H1 (cell line): ENCODE measurements at regions not wholly inside any gene's neighbourhood (a gene's known extent, or its start where the extent isn't known, plus 50 kb on each side); places are given as distances from the start of the nearest gene placed in this dataset.

ENCODE experiments used
- CTCF ChIA-PET: fragments of 300-600 bp; sonication (Branson Sonifier 250); formaldehyde crosslinking; loops from one replicate; lab custom pipeline; 2021; ENCODE audit not compliant: partially characterized antibody; lab: Charles Lee
- POLR2A ChIA-PET: fragments of 300-600 bp; sonication (Branson Sonifier 250); formaldehyde crosslinking; loops from one replicate; lab custom pipeline; 2021; ENCODE audit warnings: inconsistent platforms; ENCODE audit not compliant: partially characterized antibody; lab: Charles Lee
- DNase-seq, 2 experiments: peaks; one replicate each; pipeline versions ENCODE4 v3.0.0 to v3.0.0-alpha.2; 2010 to 2022; ENCODE audit warnings: low spot score in 2 of 2, low read depth in 1 of 2, mixed read lengths in 1 of 2
- FAIRE-seq: peaks from 2 replicates; lab custom pipeline; 2011; peaks lifted over from hg19 to GRCh38; lab: Jason Lieb, UNC
- H2AFZ ChIP-seq: 2 replicates; pipeline ENCODE4 v1.8.1; 2012; ENCODE audit warnings: low read length, inconsistent platforms
- H2AK5ac ChIP-seq: 2 replicates; pipeline ENCODE4 v1.6.1; 2013; ENCODE audit warnings: low read depth, low read length
- H2BK120ac ChIP-seq: replicated peaks from 2 replicates; pipeline ENCODE3; 2013; ENCODE audit warnings: low read depth, low read length, inconsistent platforms
- H2BK12ac ChIP-seq: 2 replicates; pipeline ENCODE4 v1.6.1; 2013; ENCODE audit warnings: low read depth, low read length
- H2BK15ac ChIP-seq: 2 replicates; pipeline ENCODE4 v1.6.1; 2013; ENCODE audit warnings: low read length
- H2BK20ac ChIP-seq: 2 replicates; pipeline ENCODE4 v1.6.1; 2013; ENCODE audit warnings: low read length
- H2BK5ac ChIP-seq: 2 replicates; pipeline ENCODE4 v1.6.1; 2013; ENCODE audit warnings: low read depth, low read length
- H3K14ac ChIP-seq: 2 replicates; pipeline ENCODE4 v1.6.1; 2013; ENCODE audit warnings: inconsistent platforms; ENCODE audit not compliant: insufficient read length
- H3K18ac ChIP-seq: 2 replicates; pipeline ENCODE4 v1.6.1; 2013; ENCODE audit warnings: low read length; ENCODE audit errors: extremely low read depth
- H3K23ac ChIP-seq: 2 replicates; pipeline ENCODE4 v1.6.1; 2013; ENCODE audit warnings: inconsistent platforms; ENCODE audit not compliant: insufficient read length
- H3K23me2 ChIP-seq: 2 replicates; pipeline ENCODE4 v1.6.1; 2013; ENCODE audit warnings: low read depth, low read length
- H3K27ac ChIP-seq: 2 replicates; pipeline ENCODE4 v1.6.1; 2011; ENCODE audit warnings: low read depth, low read length, inconsistent platforms
- H3K27me3 ChIP-seq, 4 experiments: replicated peaks in 1 of 4; 1 replicate in 1 of 4; 2 replicates in 3 of 4; pipeline versions ENCODE4 v1.6.1 to v1.8.1; 2011 to 2013; ENCODE audit warnings: low read length in 3 of 4, mild to moderate bottlenecking in 3 of 4, inconsistent platforms in 2 of 4, mixed read lengths in 2 of 4, moderate library complexity in 1 of 4; ENCODE audit not compliant: control insufficient read depth in 3 of 4, insufficient read depth in 3 of 4; ENCODE audit errors: extremely low read depth in 1 of 4
- H3K36me3 ChIP-seq, 4 experiments: 2 replicates each; pipeline versions ENCODE4 v1.6.1 to v1.8.1; 2011 to 2013; ENCODE audit warnings: mild to moderate bottlenecking in 4 of 4, low read length in 3 of 4, moderate library complexity in 2 of 4, control low read depth in 1 of 4, inconsistent platforms in 1 of 4; ENCODE audit not compliant: insufficient read depth in 4 of 4, control insufficient read depth in 2 of 4
- H3K4ac ChIP-seq: replicated peaks from 2 replicates; pipeline ENCODE3; 2013; ENCODE audit warnings: low read length, low read depth, mixed read lengths, inconsistent platforms; ENCODE audit not compliant: insufficient read length
- H3K4me1 ChIP-seq, 4 experiments: replicated peaks in 1 of 4; 1 replicate in 1 of 4; 2 replicates in 3 of 4; pipeline versions ENCODE4 v1.6.1 to v1.8.1; 2011 to 2013; ENCODE audit warnings: low read length in 3 of 4, inconsistent platforms in 2 of 4, mixed read lengths in 1 of 4; ENCODE audit not compliant: insufficient read depth in 4 of 4, control insufficient read depth in 3 of 4
- H3K4me2 ChIP-seq, 2 experiments: 2 replicates each; pipeline versions ENCODE4 v1.6.1 to v1.8.1; 2011 to 2013; ENCODE audit warnings: low read depth in 2 of 2, low read length in 2 of 2, control low read depth in 1 of 2, inconsistent platforms in 1 of 2, mild to moderate bottlenecking in 1 of 2; ENCODE audit not compliant: insufficient read depth in 1 of 2
- H3K4me3 ChIP-seq, 4 experiments: fragments of 200-600, 300-600 bp in 1 of 4; sonication (generic), shearing (Covaris generic), sonication (Bioruptor Twin) in 1 of 4; 2 replicates each; pipeline versions ENCODE4 v1.5.1 to v1.8.1; 2011 to 2016; ENCODE audit warnings: low read length in 4 of 4, low read depth in 3 of 4, control low read depth in 2 of 4, inconsistent platforms in 2 of 4, mild to moderate bottlenecking in 2 of 4, mixed read lengths in 1 of 4, moderate library complexity in 1 of 4; ENCODE audit not compliant: insufficient read depth in 2 of 4; ENCODE audit errors: extremely low read depth in 1 of 4
- H3K56ac ChIP-seq: replicated peaks from 2 replicates; pipeline ENCODE3; 2013; ENCODE audit warnings: low read depth, mild to moderate bottlenecking, mixed read lengths, low read length, inconsistent platforms; ENCODE audit not compliant: insufficient read length
- H3K79me1 ChIP-seq: 2 replicates; pipeline ENCODE4 v1.6.1; 2013; ENCODE audit warnings: low read depth, low read length, control low read depth
- H3K79me2 ChIP-seq, 2 experiments: 2 replicates each; pipeline versions ENCODE4 v1.6.1 to v1.8.1; 2012 to 2013; ENCODE audit warnings: low read length in 2 of 2, mild to moderate bottlenecking in 2 of 2, inconsistent platforms in 1 of 2; ENCODE audit not compliant: insufficient read depth in 2 of 2, control insufficient read depth in 1 of 2
- H3K9ac ChIP-seq, 4 experiments: replicated peaks in 1 of 4; 1 replicate in 1 of 4; 2 replicates in 3 of 4; pipeline versions ENCODE4 v1.6.1 to v1.8.1; 2011 to 2013; ENCODE audit warnings: low read depth in 3 of 4, low read length in 3 of 4, control low read depth in 2 of 4, mild to moderate bottlenecking in 2 of 4, moderate library complexity in 2 of 4, inconsistent platforms in 1 of 4; ENCODE audit errors: extremely low read depth in 1 of 4
- H3K9me3 ChIP-seq, 2 experiments: 2 replicates each; pipeline versions ENCODE4 v1.6.1 to v1.8.1; 2012 to 2013; ENCODE audit warnings: mild to moderate bottlenecking in 2 of 2, moderate library complexity in 2 of 2, control low read depth in 1 of 2, inconsistent platforms in 1 of 2, low read depth in 1 of 2, low read length in 1 of 2, mixed read lengths in 1 of 2; ENCODE audit not compliant: insufficient read depth in 2 of 2
- H4K20me1 ChIP-seq, 2 experiments: replicated peaks in 1 of 2; 2 replicates each; pipeline versions ENCODE3 to v1.8.1; 2011 to 2013; ENCODE audit warnings: inconsistent platforms in 2 of 2, low read length in 2 of 2, mild to moderate bottlenecking in 1 of 2; ENCODE audit not compliant: insufficient read depth in 2 of 2, control insufficient read depth in 1 of 2
- H4K5ac ChIP-seq: 2 replicates; pipeline ENCODE4 v1.6.1; 2013; ENCODE audit warnings: low read length, low read depth, mixed read lengths, inconsistent platforms; ENCODE audit not compliant: insufficient read length
- H4K8ac ChIP-seq: 2 replicates; pipeline ENCODE4 v1.8.0; 2013; ENCODE audit warnings: mild to moderate bottlenecking, moderate library complexity, low read length, inconsistent platforms; ENCODE audit not compliant: insufficient read depth; ENCODE audit errors: extremely low read depth
- H4K91ac ChIP-seq: replicated peaks from 2 replicates; pipeline ENCODE3; 2013; ENCODE audit warnings: low read length, mixed read lengths, inconsistent platforms; ENCODE audit not compliant: insufficient read length
- ASH2L ChIP-seq: fragments of 200-600, 300-600 bp; sonication (generic); IDR thresholded peaks from one replicate; pipeline ENCODE4 v1.7.1; 2017; ENCODE audit warnings: low read length
- CBX5 ChIP-seq: fragments of 300-800, 300-1000 bp; sonication (generic); IDR thresholded peaks from 2 replicates; pipeline ENCODE4 v1.7.1; 2016; ENCODE audit warnings: antibody characterized with exemption, low read length, low read depth
- CBX8 ChIP-seq: fragments of 300-800, 300-1000 bp; sonication (generic); IDR thresholded peaks from 2 replicates; pipeline ENCODE4 v1.7.1; 2016; ENCODE audit warnings: low read depth, low read length, borderline replicate concordance
- CHD2 ChIP-seq: IDR thresholded peaks from 2 replicates; pipeline ENCODE4 v1.6.1; 2012; ENCODE audit warnings: low read length, improper control_type of control experiment
- CTCF ChIP-seq, 3 experiments: IDR thresholded peaks; 1 replicate in 2 of 3; 2 replicates in 1 of 3; pipeline versions ENCODE4 v1.5.1 to v1.6.1; 2011; ENCODE audit warnings: low read length in 3 of 3, mild to moderate bottlenecking in 3 of 3, inconsistent platforms in 2 of 3, low read depth in 1 of 3, moderate library complexity in 1 of 3; ENCODE audit not compliant: insufficient read depth in 1 of 3; ENCODE audit errors: control extremely low read depth in 1 of 3
- FOSL1 ChIP-seq: IDR thresholded peaks from 2 replicates; pipeline ENCODE4 v1.6.1; 2011; ENCODE audit warnings: mild to moderate bottlenecking, low read depth, low read length, moderate library complexity; ENCODE audit not compliant: insufficient read depth
- KDM5A ChIP-seq: fragments of 200-600 bp; IDR thresholded peaks from 2 replicates; pipeline ENCODE4 v1.7.1; 2012; ENCODE audit warnings: mild to moderate bottlenecking, low read length, inconsistent platforms, mixed read lengths
- RNF2 ChIP-seq: fragments of 200-900, 300-1000 bp; sonication (generic); IDR thresholded peaks from 2 replicates; pipeline ENCODE4 v1.7.1; 2016; ENCODE audit warnings: borderline replicate concordance, low read depth, mild to moderate bottlenecking, antibody characterized with exemption, low read length; ENCODE audit not compliant: poor library complexity, severe bottlenecking; ENCODE audit errors: missing control alignments
- SIN3A ChIP-seq, 2 experiments: IDR thresholded peaks in 1 of 2; conservative IDR thresholded peaks in 1 of 2; 2 replicates each; pipeline ENCODE4 v1.6.1; 2011 to 2012; ENCODE audit warnings: low read length in 2 of 2, improper control_type of control experiment in 1 of 2, low read depth in 1 of 2, mild to moderate bottlenecking in 1 of 2
- SUZ12 ChIP-seq: fragments of 200-600 bp; sonication (generic); IDR thresholded peaks from 2 replicates; pipeline ENCODE4 v1.6.1; 2012; ENCODE audit warnings: mild to moderate bottlenecking, inconsistent platforms, low read length, moderate library complexity, mixed read lengths
- USF2 ChIP-seq: IDR thresholded peaks from 2 replicates; pipeline ENCODE4 v1.6.1; 2011; ENCODE audit warnings: low read length, improper control_type of control experiment
- WGBS, 2 experiments: shearing (Covaris generic) in 1 of 2; methylation state at CpG; one replicate each; pipeline versions ENCODE4 v1.1.6 to v1.1.7; 2013 to 2015; ENCODE audit warnings: low lambda C conversion rate in 2 of 2, mixed read lengths in 2 of 2, inconsistent platforms in 1 of 2, low coverage in 1 of 2, missing lambda C conversion rate in 1 of 2; ENCODE audit not compliant: insufficient replicate concordance in 2 of 2, insufficient coverage in 1 of 2, insufficient read length in 1 of 2; ENCODE audit errors: extremely low coverage in 1 of 2, missing lambda C conversion rate in 1 of 2; 5-methylcytosine and 5-hydroxymethylcytosine counted together

GRCh38 chr6:139457476-139457875 lies 83.0 kb upstream of the CITED2 start:
- no peaks in the 10 kb centered on the region for H3K79me1 ChIP-seq
- H3K14ac ChIP-seq: no peak overlapping the region
- H3K4ac ChIP-seq: peak overlapping the region; percentile 53
- no peak overlapping the region for H3K23ac ChIP-seq
- H4K91ac ChIP-seq: no peak overlapping the region
- H2AK5ac ChIP-seq: no peak overlapping the region
- CTCF ChIA-PET: no interaction called here
- no peaks in the 10 kb centered on the region for H3K27me3 ChIP-seq
- H4K20me1 ChIP-seq: no peaks in the 10 kb centered on the region
- H3K56ac ChIP-seq: no peak overlapping the region
- H2BK20ac ChIP-seq: no peak overlapping the region
- H3K79me2 ChIP-seq: no peaks in the 10 kb centered on the region
- POLR2A ChIA-PET: no interaction called here
- no peak overlapping the region for H3K4me2 ChIP-seq
- H3K4me3 ChIP-seq: no peak overlapping the region
- no peaks in the 10 kb centered on the region for H3K23me2 ChIP-seq
- no peaks in the 10 kb centered on the region; a peak in 1 of 4 replicates for H3K9me3 ChIP-seq
- H2BK120ac ChIP-seq: peak overlapping the region; percentile 72
- H3K9ac ChIP-seq: no peak overlapping the region
- H4K5ac ChIP-seq: no peak overlapping the region
- no peak for TF ChIP-seq CBX8
- no peak for TF ChIP-seq CTCF (IDR thresholded peaks at IDR 0.05; ENCODE audit: control extremely low read depth in 1 of 3, insufficient read depth in 1 of 3, low read depth in 1 of 3, low read length in 3 of 3)
- no peak for TF ChIP-seq CBX5
- no peak for TF ChIP-seq RNF2
- no peak for TF ChIP-seq ASH2L
- TF ChIP-seq SIN3A (conservative IDR thresholded peaks at IDR 0.05 in 1 of 2, IDR thresholded peaks at IDR 0.05 in 1 of 2; ENCODE audit: low read depth in 1 of 2, low read length in 2 of 2): no peak
- TF ChIP-seq USF2: no peak
- TF ChIP-seq FOSL1: no peak
- no peak for TF ChIP-seq CHD2
- no peak for TF ChIP-seq KDM5A
- no peak for TF ChIP-seq SUZ12
- H3K27ac ChIP-seq: no peak overlapping the region
- no peak overlapping the region for H2BK5ac ChIP-seq
- H4K8ac ChIP-seq: no peak overlapping the region
- no peak for FAIRE-seq
- no peak overlapping the region for H2AFZ ChIP-seq
- no peak overlapping the region for H2BK15ac ChIP-seq
- no peak overlapping the region for H3K18ac ChIP-seq
- no peaks in the 10 kb centered on the region for H3K36me3 ChIP-seq
- 93% methylated on average over 7 of the region's 7 CpGs; no CpG with 5 or more reads in 1 of the 2 experiments for WGBS, 2 experiments
- H2BK12ac ChIP-seq: no peak overlapping the region
- H3K4me1 ChIP-seq: no peaks in the 10 kb centered on the region; a peak in 1 of 7 replicates
- DNase-seq: no peak
